Prostate gland (tissue), 2 donors: ENCODE measurements at regions not wholly inside any gene's neighbourhood (a gene's known extent, or its start where the extent isn't known, plus 50 kb on each side); places are given as distances from the start of the nearest gene placed in this dataset.

Source experiments
- CTCF ChIP-seq, 4 experiments: fragments of 200-600 bp in 2 of 4; fragments of 450-650 bp in 2 of 4; sonication (generic) in 2 of 4; IDR thresholded peaks; 1 replicate in 3 of 4; 2 replicates in 1 of 4; pipeline ENCODE4 v1.5.1; 2016 to 2019; ENCODE audit warnings: antibody characterized with exemption in 4 of 4, mild to moderate bottlenecking in 2 of 4, moderate library complexity in 2 of 4
- POLR2AphosphoS5 ChIP-seq: sonication (generic); formaldehyde crosslinking; IDR thresholded peaks from one replicate; pipeline ENCODE4 v1.6.1; 2017; ENCODE audit warnings: antibody characterized with exemption

GRCh38 chr2:6109831-6110230, 417.6 kb downstream of the SOX11 start:
- TF ChIP-seq POLR2AphosphoS5 (no peak), CTCF (IDR thresholded peaks at IDR 0.05) (no peak)
